Smooth muscle cell of the brain vasculature (primary cell): ENCODE measurements at regions not wholly inside any gene's neighbourhood (a gene's known extent, or its start where the extent isn't known, plus 50 kb on each side); places are given as distances from the start of the nearest gene placed in this dataset.
A peak's percentile ranks its signal among the peaks of the same experiment; 100 is the strongest.
"Not testable (repeated sequence)": the region's sequence is repeated elsewhere in the genome, so short reads cannot be mapped to it uniquely, and the experiment has no call there.

Experiments used
- DNase-seq: peaks from one replicate; pipeline ENCODE4 v3.0.0-alpha.2; 2012; ENCODE audit warnings: low read depth, low spot score

DNA sequence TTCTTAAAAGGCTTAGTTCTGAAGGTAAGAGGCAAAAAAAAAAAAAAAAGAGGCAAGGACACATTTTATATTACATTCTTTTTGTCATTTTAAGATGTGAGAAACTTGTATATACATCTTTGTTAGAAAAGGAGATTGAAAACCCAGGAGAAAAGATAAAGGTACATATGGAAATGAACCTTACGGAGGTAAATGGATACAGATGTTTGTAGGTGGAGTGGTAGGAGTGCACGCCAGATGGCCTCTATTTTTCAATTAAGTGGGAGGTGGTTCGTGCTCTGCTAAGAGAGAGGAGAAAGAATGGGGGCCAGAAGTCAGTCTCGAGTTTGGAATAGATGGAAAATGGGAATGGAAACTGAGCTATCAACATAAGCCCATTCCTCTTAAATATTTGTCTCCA lies 622.5 kb upstream of the GHITM start:
- DNase-seq: no peak

DNA sequence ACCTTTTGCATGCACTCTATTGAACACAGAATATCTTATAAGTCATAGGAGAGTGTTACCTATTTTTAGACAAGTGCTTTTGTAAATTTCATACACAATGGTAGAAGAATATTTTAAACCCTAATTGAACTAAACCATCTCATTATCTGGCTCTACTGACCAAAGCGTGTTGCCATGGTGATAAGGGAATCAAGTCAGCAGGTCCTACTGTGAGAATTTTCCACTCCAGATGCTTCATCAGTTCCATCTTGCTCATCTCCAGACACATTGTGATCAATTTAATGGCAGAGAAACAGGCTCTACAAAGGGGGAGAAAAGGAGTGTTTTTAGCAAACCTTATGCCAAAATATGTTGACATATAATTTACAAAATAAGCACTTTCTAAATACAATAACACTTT lies 621.9 kb upstream of the GHITM start:
- DNase-seq: no peak

DNA sequence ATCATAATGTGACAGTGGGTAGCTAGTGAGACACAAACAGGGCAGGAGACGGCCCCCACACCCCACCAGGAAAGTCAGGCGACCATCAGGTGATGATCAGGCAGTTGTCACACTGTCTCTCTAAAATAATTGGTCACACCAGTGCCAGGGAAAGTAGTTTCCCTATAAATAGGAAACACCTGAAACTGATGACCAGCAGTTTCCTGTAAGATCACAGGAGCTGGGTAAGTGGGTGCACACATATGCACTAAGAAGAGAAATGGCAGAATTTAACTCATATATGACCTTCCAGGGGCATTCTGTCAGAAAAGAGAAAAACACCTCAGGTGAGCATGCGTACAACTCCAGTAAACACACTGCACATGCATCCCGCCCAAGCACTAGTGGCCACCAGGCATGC lies 620.5 kb upstream of the GHITM start:
- no peak for DNase-seq

DNA sequence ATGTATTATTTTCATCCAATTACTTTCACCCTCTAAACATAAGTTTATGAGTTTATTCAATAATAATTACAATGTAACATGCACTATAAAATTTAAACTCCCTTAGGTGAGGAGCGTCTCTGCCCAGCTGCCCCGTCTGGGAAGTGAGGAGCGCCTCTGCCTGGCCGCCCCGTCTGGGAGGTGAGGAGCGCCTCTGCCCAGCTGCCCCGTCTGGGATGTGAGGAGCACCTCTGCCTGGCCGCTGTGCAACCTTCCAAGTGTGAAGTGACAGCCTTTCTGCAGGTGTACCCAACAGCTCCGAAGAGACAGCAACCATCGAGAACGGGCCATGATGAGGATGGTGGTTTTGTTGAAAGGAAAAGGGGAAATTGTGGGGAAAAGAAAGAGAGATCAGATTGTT lies 618.9 kb upstream of the GHITM start:
- not testable (repeated sequence) for DNase-seq

DNA sequence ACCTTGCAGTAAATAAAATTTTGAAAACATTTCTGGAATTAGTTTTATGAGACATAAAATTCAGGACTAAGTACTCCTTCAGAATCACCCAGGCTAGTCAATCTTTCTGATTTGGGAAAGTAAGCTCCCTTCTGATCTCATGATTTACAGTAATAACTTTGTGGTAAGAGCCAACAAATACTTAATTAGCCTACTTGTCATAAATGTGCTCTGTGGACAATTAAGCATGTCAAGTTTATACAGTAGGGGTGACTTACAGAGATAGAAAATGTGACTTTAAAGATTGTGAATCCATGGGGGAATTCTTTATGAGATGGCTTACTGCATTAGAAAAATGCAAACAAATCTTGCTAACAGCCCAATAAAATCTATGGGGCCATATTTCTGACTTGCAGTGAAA lies 616.9 kb upstream of the GHITM start:
- no peak for DNase-seq

DNA sequence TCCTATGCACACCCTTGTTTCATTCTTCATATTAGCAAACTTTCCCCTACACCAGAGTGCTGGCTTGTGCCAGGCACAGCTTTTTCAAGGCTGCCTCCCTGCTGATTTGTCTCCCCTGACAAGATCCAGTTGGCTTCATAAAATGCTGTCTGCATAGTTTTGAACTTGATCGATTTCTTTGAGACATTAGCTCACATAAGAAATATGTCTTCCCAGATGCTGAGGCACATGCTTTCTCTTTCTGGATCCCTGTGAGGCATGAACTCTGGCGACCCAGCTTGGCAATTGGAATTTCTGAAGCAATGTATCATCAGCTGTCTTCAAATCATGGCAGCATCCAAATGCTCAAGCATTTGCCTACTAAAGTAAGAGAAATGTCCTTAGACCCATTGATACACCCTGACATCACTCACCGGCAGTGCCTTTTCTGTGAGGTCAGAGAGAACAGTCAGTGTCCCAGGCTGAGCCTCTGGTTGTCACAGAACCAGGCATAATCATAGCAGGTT lies 616.4 kb upstream of the GHITM start:
- DNase-seq: peak; percentile 6

DNA sequence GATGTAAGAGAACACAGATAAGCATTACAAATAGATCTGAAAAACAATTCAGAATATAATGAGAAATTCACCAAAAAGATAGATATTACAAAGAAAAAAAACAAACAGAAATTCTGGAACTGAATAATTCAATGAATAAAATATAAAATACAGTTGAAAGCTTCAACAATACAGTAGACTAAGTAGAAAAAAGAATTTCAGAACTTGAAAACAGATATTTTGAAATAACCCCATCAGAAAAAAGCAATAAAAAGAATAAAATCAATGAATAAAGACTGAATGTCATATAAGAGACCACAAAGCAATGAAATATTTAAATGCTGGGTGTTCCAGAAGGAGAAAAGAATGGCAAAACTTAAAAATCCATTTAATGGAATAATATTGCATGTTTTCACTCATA lies 611.4 kb upstream of the GHITM start:
- no peak for DNase-seq

DNA sequence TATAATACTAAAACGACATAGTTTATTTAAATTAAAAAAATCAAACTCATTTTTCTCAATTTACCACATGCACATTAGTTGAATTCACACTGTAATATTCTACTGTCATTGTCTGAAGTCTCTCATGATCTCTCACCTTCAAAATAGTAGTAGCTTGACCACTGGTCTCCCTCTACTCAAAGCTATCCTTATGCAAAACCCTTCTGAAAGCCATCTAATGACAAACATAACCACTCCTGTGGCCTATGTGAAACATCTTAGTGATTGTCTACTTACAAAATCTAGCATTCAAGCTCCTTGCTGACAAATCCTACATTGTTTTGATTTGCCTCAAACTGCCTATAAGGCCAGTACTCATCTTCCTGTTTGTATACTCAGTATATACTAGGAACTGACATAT lies 606.0 kb upstream of the GHITM start:
- no peak for DNase-seq

DNA sequence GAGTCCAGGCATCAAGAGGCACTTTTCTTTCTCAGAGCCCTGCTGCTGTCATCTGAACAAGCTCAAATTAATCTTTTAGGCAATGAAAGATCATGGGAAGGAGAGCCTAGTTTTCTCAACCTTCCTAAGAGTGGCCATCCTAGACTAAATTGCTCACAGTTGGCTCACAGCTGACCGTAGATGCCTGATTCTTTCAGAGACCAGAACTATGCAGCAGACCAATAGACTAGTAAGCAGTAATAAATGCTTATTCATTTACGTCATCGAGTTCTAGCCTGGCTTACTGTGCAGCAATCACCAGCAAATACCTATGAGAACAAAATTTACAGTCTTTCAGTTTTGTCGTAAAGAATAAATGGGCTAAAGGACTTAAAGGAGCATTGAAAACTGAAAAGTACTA lies 602.9 kb upstream of the GHITM start:
- no peak for DNase-seq

DNA sequence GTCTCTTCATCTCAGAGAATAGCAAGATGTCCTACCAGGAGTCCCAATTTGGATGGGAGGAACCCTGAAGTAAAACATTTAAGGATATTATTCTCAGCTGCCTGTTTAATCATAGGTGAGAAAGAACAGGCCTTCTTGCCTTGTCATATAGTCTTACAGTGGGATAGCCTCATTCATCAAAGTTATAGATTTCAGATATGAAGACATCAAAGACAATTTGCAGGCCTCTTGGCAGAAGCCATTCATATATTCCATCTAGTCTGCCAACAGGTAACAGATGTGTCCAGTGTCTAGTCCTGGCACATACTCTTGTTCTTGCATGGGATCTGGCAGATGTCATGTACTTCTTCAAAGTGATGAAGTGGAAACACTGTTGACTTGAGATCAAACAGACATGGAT lies 601.3 kb upstream of the GHITM start:
- no peak for DNase-seq

DNA sequence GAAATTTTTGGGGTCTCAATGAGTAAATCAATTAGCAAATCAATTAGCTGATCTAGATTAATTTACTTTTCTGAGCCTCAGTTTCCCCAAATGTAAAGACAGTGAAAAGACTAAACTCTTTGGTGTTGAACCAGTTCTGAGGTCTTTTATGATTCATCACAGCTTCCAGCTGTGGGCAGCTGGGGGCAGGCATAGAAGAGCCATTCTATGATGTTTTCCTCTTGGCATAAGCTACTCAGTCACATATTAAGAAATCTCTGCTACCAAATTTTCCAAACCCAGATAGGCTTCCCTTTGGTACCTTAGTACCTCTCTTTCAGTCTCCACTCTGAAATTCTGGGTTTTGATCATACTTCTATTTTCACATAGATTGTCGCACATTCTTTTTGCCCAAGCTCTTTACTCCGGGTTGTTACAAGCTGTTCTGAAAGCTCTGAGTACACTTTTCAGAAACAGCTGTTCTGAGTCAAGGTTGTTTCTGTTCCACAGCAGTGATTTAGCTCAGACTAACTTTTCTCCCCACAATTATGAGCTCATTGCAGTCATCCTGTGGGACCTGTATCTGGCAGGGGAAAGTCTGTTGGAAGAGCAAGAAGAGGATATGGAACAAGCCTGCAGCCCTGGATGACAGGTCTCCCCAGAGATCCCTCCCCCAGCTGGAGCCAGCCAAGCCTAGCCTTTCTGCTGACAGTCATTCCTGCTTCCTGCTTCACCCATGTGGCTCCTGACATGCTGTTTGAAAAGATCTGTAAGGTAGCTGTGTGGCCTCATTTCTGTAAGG lies 599.6 kb upstream of the GHITM start:
- DNase-seq: no peak

DNA sequence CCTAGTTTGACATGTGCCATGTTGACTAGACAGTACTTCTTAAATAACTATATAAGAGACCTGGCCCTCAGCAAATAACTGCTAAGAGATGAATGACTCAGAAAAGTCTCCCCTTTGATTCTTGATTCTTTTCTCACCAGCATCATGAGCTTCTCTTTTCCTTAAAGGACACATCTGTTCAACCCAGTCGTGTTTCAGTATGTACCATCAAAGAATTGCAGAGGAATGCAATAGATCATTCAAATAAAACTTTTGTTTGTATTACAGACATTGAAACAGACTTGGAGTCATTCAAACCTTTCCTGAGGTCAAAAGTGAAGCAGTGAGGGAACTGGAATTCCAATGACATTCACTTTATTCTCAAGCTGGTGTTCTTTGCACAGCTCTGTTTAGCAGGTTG lies 598.3 kb upstream of the GHITM start:
- no peak for DNase-seq

DNA sequence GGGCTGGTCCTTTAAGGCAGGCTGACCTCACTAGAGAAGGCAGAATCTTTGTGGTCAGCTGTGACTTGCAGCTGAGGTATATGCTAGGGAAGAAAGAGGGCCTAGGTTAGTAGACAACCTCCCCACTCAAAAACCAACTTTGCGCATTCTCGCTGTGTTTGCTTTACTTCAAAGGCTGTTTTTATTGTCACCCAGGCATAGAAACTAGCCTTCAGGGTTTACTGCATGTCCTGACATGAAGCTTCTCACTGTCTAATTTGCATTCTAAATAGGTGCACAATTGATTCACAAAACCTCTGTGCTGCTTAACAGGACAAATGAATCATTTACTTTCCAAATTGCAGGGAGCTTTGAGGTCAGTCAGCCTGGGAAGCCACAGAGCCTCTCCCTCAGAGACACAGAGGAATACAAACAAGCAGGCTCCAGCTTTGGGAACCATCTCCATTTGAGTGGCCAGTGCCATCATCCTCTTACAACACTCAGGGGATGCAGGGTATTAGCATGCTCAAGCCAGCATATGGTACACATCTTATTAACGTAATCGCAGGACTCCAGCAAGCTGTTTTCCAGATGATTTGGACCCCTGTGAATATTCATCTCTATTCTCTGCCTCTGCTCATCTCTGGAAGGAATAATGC lies 596.4 kb upstream of the GHITM start:
- DNase-seq: no peak

DNA sequence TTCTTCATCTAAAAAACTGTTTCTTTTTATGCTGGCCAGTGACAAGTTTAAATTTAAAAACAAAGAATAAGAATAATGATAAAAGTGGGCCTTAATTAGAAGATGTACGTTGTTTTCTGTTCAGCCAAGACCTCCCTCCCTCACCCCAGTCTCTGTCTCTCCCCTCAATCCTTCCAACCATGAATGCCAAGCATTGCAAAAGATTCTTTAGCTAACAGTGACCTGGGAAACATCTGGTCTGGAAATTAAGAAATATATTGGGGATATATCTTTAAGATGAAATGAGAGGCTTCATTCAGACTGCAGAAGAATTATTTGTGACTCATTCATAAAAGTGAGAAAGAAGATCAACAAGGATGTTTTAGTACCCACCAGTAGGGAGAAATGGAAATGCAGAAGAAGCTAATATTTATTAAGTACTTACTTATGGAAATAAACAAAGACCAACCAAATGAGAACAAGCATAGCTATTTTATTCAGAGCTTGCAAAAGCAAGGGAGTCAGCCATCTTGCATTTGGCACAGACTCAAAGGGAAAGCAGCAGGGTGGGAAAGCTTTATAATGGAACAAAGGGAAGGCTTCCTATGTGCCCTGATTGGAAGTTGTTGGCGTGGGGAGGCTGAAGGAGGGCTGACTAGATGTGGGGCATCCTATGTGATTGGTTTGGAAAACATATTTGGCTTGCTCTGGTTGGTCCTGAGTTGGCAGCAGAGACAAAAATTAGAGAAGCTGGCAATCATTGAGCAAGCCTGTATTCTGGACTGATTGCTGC lies 595.4 kb upstream of the GHITM start:
- DNase-seq: no peak

DNA sequence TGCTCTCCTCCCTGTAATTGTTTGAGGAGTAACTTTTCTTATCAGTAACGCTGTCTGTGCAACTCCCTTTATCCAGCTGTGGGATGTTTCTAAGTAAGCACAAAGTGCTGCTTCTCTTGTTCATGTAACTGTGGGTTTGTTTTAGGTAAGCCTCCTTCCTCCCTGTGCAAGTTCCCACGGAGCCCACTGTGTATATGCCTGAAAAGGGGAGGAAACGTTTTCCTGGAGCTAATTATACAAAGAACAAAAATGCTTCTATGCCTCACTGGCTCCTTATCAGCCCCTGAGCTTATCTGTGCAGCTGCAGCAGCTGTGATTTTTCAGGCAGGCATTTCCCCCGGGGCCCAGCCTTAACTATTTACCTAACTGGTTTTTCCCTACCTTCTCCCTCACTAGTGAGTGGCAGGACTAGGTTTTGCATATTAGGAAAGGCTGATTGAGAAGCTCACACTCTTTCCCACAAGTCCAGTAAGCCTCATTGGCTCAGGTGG lies 593.4 kb upstream of the GHITM start:
- no peak for DNase-seq

DNA sequence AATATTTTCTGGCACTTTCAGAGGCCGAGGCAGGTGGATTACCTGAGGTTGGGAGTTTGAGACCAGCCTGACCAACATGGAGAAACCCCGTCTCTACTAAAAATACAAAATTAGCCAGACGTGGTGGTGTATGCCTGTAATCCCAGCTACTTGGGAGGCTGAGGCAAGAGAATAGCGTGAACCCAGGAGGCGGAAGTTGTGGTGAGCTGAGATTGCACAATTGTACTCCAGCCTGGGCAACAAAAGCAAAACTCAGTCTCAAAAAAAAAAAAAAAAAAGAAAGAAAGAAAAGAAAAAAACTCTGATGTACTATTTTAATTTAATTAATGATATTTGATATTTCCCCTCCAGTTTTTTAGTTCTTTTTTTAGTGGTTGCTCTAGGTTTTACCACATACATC lies 588.1 kb upstream of the GHITM start:
- DNase-seq: not testable (repeated sequence)

DNA sequence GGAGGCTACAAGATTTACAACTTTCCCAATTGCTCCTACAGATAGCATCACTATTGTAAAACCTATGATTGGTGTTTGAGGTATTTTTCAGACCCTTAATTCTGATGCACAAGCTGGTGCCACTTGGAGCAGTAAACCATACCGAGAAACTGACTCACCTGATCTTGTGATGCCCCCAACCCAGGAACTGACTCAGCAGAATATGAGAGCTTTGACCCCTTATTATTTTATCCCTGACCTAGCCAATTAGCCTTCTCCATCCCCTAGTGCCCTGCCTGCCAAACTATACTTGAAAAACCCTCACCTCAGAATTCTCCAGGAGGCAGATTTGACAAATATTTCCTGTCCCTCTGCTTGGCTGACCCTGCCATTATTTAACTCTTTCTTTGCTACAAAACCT lies 585.9 kb upstream of the GHITM start:
- no peak for DNase-seq

DNA sequence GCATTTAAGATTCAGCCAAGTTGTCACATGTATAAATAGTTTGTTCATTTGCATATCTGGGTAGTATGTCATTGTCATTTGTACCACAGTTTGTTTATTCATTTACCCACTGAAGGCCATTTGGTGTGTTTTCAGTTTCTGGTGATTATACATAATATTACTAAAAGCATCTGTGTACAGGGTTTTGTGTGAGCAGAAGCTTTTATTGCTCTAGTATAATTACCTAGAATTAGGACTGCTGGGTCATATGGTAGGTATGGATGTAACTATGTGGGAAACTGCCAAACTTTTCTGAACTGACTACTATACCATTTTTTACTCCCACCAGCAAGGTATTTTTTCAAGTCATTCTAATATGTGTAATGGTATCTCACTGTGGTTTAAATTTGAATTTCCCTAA lies 584.0 kb upstream of the GHITM start:
- DNase-seq: no peak

DNA sequence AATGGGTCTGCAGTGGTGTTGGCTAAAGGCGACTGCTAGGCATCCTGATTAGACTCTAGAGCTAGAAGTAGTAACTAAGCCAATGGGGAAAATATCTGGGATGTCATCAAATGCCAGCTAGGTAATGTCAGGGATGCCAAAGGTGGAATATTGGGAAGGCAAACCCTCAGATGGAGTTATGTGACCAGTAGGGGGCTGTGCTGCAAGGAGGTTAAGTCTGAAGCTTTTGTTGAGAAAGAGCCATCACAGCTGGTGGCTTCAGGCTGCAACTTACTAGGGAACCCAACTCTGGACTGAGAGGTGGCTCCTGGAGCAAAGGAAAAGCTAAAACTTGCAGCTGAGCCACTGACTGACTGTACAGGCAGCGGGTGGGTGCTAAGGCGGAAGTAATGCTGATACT lies 576.9 kb upstream of the GHITM start:
- DNase-seq: no peak

DNA sequence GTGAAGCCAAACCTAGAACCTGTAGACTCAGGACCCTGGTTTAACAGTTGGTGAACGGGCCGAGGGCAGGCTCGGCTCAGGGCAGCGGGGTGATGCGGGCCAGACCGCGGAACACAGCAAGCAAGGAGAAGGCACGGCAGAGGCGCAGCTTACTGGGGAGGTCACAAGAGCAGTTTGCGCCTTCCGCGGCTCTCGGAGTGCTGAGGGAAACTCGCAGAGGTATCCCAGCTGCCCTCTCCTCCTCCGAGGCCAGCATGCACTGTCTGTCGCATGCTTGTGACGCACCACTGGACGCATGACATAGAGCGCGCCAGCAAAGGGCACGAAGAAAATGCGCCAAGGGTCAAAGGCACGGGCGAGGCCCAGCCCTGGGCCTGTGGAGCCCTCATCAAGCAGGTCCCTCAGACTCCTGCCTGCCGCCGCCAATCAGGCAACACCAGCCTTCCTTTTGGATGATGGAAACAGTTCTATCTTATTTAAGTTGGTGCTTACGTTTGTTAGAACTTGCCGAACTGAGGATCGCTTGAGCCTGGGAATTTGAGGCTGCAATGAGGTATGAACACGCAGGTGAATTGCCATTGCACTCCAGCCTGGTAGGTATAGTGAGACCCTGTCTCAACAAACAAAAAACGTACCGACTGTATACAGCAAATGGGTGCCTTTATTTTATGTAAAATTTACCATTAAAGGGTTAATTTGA lies 574.3 kb upstream of the GHITM start:
- DNase-seq: no peak

DNA sequence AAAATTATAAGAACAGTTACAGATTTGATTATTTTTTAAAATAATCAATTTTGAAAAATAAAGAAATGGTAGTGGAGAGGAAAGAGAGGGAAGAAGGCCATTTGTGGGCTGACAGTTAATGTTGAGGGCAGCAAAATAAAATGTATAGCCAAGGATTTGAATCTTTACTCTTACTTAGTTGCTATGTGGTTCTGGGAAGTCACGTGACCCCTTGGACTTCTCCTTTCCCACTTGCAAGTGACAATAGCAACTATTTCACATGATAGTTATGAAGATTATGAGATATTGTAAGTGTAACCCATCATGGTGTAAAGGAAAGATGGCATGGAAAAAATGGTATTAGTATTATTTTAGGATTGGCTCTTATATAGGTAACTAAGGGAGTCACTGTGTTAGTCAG lies 567.3 kb upstream of the GHITM start:
- DNase-seq: no peak

DNA sequence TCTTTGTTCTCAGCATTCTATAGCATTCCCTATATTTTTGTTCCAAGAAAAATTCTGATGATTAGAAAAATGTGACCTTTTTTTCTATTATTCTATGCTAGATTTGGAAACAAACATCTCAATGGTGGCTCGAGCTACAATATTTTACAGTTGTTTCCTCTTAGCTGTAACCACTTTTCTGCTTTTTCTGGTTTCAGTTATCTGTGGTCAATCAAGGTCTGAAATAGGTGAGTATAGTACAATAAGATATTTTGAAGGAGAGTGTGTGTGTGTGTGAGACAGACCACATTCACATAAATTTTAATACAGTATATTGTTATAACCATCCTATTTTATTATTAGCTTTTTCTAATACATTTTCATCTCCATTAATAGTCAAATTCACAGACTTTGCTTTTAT lies 564.5 kb upstream of the GHITM start:
- no peak for DNase-seq
